ENCODE measurements at regions not wholly inside any gene's neighbourhood (a gene's known extent, or its start where the extent isn't known, plus 50 kb on each side); places are given as distances from the start of the nearest gene placed in this dataset.

GRCh38 chr21:19704832-19705231 is 1293.4 kb upstream of the NCAM2 start:
- Histone ChIP-seq H3K9me3 (ENCODE audit: insufficient read depth, low read depth, low read length) (peaks cover 5% of the 10 kb centered on the region; the same call in 1 of the 2 replicates), H3K27ac (ENCODE audit: low read length) (no peak overlapping the region), H3K4me1 (ENCODE audit: insufficient read depth, low read length) (no peaks in the 10 kb centered on the region), H3K27me3 (ENCODE audit: insufficient read depth, low read length) (no peaks in the 10 kb centered on the region), H3K4me3 (ENCODE audit: low read length) (no peak overlapping the region), H3K9ac (ENCODE audit: low read depth, low read length) (no peak overlapping the region), H3K36me3 (ENCODE audit: insufficient read depth, low read depth, low read length) (no peaks in the 10 kb centered on the region)

- Histone ChIP-seq H3K27ac (ENCODE audit: low read length) (no peak overlapping the region), H3K9me3 (ENCODE audit: insufficient read depth, low read depth, low read length) (peaks cover 5% of the 10 kb centered on the region; the same call in 1 of the 2 replicates)
These were observed 1285.8 kb upstream of the NCAM2 start for GRCh38 chr21:19712441-19712840.

GRCh38 chr21:19713313-19713712 is 1284.9 kb upstream of the NCAM2 start:
- Histone ChIP-seq H3K9ac (ENCODE audit: low read depth, low read length) (no peak overlapping the region), H3K27ac (ENCODE audit: low read length) (no peak overlapping the region), H3K4me3 (ENCODE audit: low read length) (no peak overlapping the region), H3K9me3 (ENCODE audit: insufficient read depth, low read depth, low read length) (peaks cover under 1% of the 10 kb centered on the region; the same call in 1 of the 2 replicates), H3K27me3 (ENCODE audit: insufficient read depth, low read length) (no peaks in the 10 kb centered on the region), H3K4me1 (ENCODE audit: insufficient read depth, low read length) (no peaks in the 10 kb centered on the region), H3K36me3 (ENCODE audit: insufficient read depth, low read depth, low read length) (no peaks in the 10 kb centered on the region)

More at GRCh38 chr21:19712441-19712840, 1285.8 kb upstream of the NCAM2 start:
- Histone ChIP-seq H3K9ac (ENCODE audit: low read depth, low read length) (no peak overlapping the region), H3K27me3 (ENCODE audit: insufficient read depth, low read length) (no peaks in the 10 kb centered on the region), H3K4me3 (ENCODE audit: low read length) (no peak overlapping the region), H3K4me1 (ENCODE audit: insufficient read depth, low read length) (no peaks in the 10 kb centered on the region), H3K36me3 (ENCODE audit: insufficient read depth, low read depth, low read length) (no peaks in the 10 kb centered on the region)

- Histone ChIP-seq H3K4me3 (ENCODE audit: low read length) (no peak overlapping the region), H3K27me3 (ENCODE audit: insufficient read depth, low read length) (no peaks in the 10 kb centered on the region), H3K27ac (ENCODE audit: low read length) (no peak overlapping the region), H3K9me3 (ENCODE audit: insufficient read depth, low read depth, low read length) (no peaks in the 10 kb centered on the region; the same call in 1 of the 2 replicates), H3K36me3 (ENCODE audit: insufficient read depth, low read depth, low read length) (no peaks in the 10 kb centered on the region), H3K4me1 (ENCODE audit: insufficient read depth, low read length) (no peaks in the 10 kb centered on the region), H3K9ac (ENCODE audit: low read depth, low read length) (no peak overlapping the region)
These were observed 1274.1 kb upstream of the NCAM2 start for GRCh38 chr21:19724081-19724480.

- Histone ChIP-seq H3K4me1 (ENCODE audit: insufficient read depth, low read length) (no peaks in the 10 kb centered on the region), H3K27me3 (ENCODE audit: insufficient read depth, low read length) (no peaks in the 10 kb centered on the region), H3K9ac (ENCODE audit: low read depth, low read length) (no peak overlapping the region), H3K9me3 (ENCODE audit: insufficient read depth, low read depth, low read length) (no peaks in the 10 kb centered on the region), H3K4me3 (ENCODE audit: low read length) (no peak overlapping the region), H3K36me3 (ENCODE audit: insufficient read depth, low read depth, low read length) (no peaks in the 10 kb centered on the region), H3K27ac (ENCODE audit: low read length) (no peak overlapping the region)
These were observed 1267.0 kb upstream of the NCAM2 start for GRCh38 chr21:19731251-19731650.

GRCh38 chr21:19759836-19760235 is 1238.4 kb upstream of the NCAM2 start:
- no peaks in the 10 kb centered on the region for H3K9me3 ChIP-seq (ENCODE audit: insufficient read depth, low read depth, low read length)
- no peak overlapping the region for H3K4me3 ChIP-seq (ENCODE audit: low read length)
- H3K4me1 ChIP-seq (ENCODE audit: insufficient read depth, low read length): no peaks in the 10 kb centered on the region
- H3K9ac ChIP-seq (ENCODE audit: low read depth, low read length): no peak overlapping the region
- no peak overlapping the region for H3K27ac ChIP-seq (ENCODE audit: low read length)
- no peaks in the 10 kb centered on the region for H3K27me3 ChIP-seq (ENCODE audit: insufficient read depth, low read length)
- H3K36me3 ChIP-seq (ENCODE audit: insufficient read depth, low read depth, low read length): no peaks in the 10 kb centered on the region

- Histone ChIP-seq H3K4me1 (ENCODE audit: insufficient read depth, low read length) (no peaks in the 10 kb centered on the region), H3K9ac (ENCODE audit: low read depth, low read length) (no peak overlapping the region), H3K27me3 (ENCODE audit: insufficient read depth, low read length) (no peaks in the 10 kb centered on the region), H3K4me3 (ENCODE audit: low read length) (no peak overlapping the region), H3K27ac (ENCODE audit: low read length) (no peak overlapping the region), H3K9me3 (ENCODE audit: insufficient read depth, low read depth, low read length) (peaks cover 5% of the 10 kb centered on the region; the same call in 1 of the 2 replicates), H3K36me3 (ENCODE audit: insufficient read depth, low read depth, low read length) (no peaks in the 10 kb centered on the region)
These were observed 1230.7 kb upstream of the NCAM2 start for GRCh38 chr21:19767546-19767945.

GRCh38 chr21:19771881-19772280 is 1226.3 kb upstream of the NCAM2 start:
- H3K4me3 ChIP-seq (ENCODE audit: low read length): no peak overlapping the region
- H3K27me3 ChIP-seq (ENCODE audit: insufficient read depth, low read length): no peaks in the 10 kb centered on the region
- no peaks in the 10 kb centered on the region for H3K36me3 ChIP-seq (ENCODE audit: insufficient read depth, low read depth, low read length)
- H3K27ac ChIP-seq (ENCODE audit: low read length): no peak overlapping the region
- 0 out of 2 replicates have a peak, but pooled peaks cover 2% of the 10 kb centered on the region for H3K9me3 ChIP-seq (ENCODE audit: insufficient read depth, low read depth, low read length)
- H3K4me1 ChIP-seq (ENCODE audit: insufficient read depth, low read length): no peaks in the 10 kb centered on the region
- no peak overlapping the region for H3K9ac ChIP-seq (ENCODE audit: low read depth, low read length)

- no peak overlapping the region for H3K9ac ChIP-seq (ENCODE audit: low read depth, low read length)
- peaks cover 4% of the 10 kb centered on the region; the same call in 1 of the 2 replicates for H3K9me3 ChIP-seq (ENCODE audit: insufficient read depth, low read depth, low read length)
- H3K4me3 ChIP-seq (ENCODE audit: low read length): no peak overlapping the region
- H3K36me3 ChIP-seq (ENCODE audit: insufficient read depth, low read depth, low read length): no peaks in the 10 kb centered on the region
- no peaks in the 10 kb centered on the region for H3K27me3 ChIP-seq (ENCODE audit: insufficient read depth, low read length)
- H3K27ac ChIP-seq (ENCODE audit: low read length): no peak overlapping the region
- no peaks in the 10 kb centered on the region for H3K4me1 ChIP-seq (ENCODE audit: insufficient read depth, low read length)
These were observed 1222.1 kb upstream of the NCAM2 start for GRCh38 chr21:19776076-19776475.

- Histone ChIP-seq H3K9ac (ENCODE audit: low read depth, low read length) (no peak overlapping the region), H3K27ac (ENCODE audit: low read length) (no peak overlapping the region), H3K4me3 (ENCODE audit: low read length) (no peak overlapping the region), H3K9me3 (ENCODE audit: insufficient read depth, low read depth, low read length) (peaks cover 4% of the 10 kb centered on the region; the same call in 1 of the 2 replicates), H3K36me3 (ENCODE audit: insufficient read depth, low read depth, low read length) (no peaks in the 10 kb centered on the region), H3K27me3 (ENCODE audit: insufficient read depth, low read length) (no peaks in the 10 kb centered on the region), H3K4me1 (ENCODE audit: insufficient read depth, low read length) (no peaks in the 10 kb centered on the region)
These were observed 1216.1 kb upstream of the NCAM2 start for GRCh38 chr21:19781881-19782652.

- no peak overlapping the region for H3K4me3 ChIP-seq (ENCODE audit: low read length)
- H3K27ac ChIP-seq (ENCODE audit: low read length): no peak overlapping the region
- no peaks in the 10 kb centered on the region for H3K36me3 ChIP-seq (ENCODE audit: insufficient read depth, low read depth, low read length)
- no peaks in the 10 kb centered on the region for H3K4me1 ChIP-seq (ENCODE audit: insufficient read depth, low read length)
- no peaks in the 10 kb centered on the region for H3K9me3 ChIP-seq (ENCODE audit: insufficient read depth, low read depth, low read length)
- no peak overlapping the region for H3K9ac ChIP-seq (ENCODE audit: low read depth, low read length)
- no peaks in the 10 kb centered on the region for H3K27me3 ChIP-seq (ENCODE audit: insufficient read depth, low read length)
These were observed 1212.3 kb upstream of the NCAM2 start for GRCh38 chr21:19785941-19786340.

- H3K27me3 ChIP-seq (ENCODE audit: insufficient read depth, low read length): no peaks in the 10 kb centered on the region
- no peaks in the 10 kb centered on the region for H3K9me3 ChIP-seq (ENCODE audit: insufficient read depth, low read depth, low read length)
- H3K9ac ChIP-seq (ENCODE audit: low read depth, low read length): no peak overlapping the region
- H3K4me1 ChIP-seq (ENCODE audit: insufficient read depth, low read length): no peaks in the 10 kb centered on the region
- H3K27ac ChIP-seq (ENCODE audit: low read length): no peak overlapping the region
- no peak overlapping the region for H3K4me3 ChIP-seq (ENCODE audit: low read length)
- H3K36me3 ChIP-seq (ENCODE audit: insufficient read depth, low read depth, low read length): no peaks in the 10 kb centered on the region
These were observed 1206.2 kb upstream of the NCAM2 start for GRCh38 chr21:19792004-19792403.
